HG02870 (cell line): ENCODE measurements at regions not wholly inside any gene's neighbourhood (a gene's known extent, or its start where the extent isn't known, plus 50 kb on each side); places are given as distances from the start of the nearest gene placed in this dataset.

Experiments used
- ATAC-seq: cut with Tn5 transposase; IDR thresholded peaks from one replicate; pipeline ENCODE4 v1.9.1; 2021; ENCODE audit warnings: mild to moderate bottlenecking, moderate library complexity; ENCODE audit not compliant: unreplicated experiment

DNA sequence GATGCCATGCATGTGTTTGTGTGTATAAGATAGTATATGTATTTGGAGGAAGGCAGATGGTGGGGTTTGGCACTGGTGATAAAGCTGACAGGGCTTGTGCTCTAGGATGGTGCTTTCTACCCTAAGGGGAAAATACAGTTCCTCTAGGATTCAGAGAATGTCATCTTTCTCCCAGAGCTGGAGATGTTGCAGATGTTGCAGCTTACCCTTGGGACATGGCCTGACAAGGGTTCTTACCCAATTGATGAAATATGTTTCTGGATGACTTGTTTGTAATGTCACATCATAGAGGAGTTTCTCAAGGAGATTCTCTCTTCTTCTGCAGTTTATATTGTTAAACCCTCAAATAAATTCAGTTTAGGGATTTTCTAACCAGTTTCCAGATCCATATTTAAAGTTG lies 52.5 kb upstream of the PITX2 start:
- ATAC-seq = no peak

DNA sequence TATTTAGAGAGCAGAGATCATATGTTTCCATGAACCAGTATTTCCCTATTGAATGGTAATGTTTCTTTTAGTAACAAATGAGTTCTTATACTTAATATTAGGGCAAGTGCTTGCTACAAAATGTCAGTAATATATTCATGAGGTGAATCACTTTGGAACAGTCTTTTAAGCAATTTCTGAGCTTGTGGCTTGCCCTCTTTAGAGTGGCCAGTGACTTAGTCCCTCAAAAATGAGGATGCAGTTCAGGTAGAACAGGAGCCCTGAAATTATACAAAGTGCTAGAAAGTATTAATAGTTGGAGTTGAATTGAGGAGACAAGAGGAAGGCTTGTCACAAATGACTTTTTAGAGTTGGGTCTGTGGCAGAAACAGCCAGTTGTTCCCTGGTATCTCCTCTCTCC lies 53.4 kb upstream of the PITX2 start:
- no peak for ATAC-seq

DNA sequence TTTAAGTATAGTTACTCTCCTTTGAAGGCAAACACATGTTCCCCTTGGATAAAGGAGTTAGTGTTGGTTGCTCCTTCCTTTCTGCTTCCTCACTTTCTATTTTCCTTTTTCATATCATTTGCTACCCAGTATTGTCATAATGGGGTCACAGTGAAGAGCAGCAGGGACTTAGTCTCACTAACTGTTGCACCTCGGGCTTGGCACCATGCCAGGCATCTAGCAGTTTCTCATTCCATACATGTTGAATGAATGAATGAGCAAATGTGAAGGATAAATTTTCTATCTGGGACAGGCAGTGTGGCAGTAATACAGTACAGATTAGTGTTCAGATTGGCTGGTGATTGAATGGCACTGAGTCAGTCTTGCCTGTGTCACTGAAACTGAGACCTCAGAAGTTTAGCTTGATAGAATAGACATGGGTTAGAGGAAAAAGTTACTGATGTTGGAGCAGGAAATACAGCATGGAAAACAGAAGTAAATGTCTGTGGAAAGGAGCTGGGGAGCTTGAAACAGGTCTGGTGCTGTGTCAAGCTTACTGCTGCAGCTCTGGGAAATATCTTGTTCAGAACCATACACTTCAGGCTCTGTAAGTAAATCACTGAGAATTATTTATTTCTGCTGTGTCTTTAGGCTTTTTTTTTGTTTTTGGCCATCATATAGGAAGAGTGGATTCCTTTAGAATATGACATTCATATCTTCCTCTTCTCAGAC lies 55.8 kb upstream of the PITX2 start:
- ATAC-seq = no peak

DNA sequence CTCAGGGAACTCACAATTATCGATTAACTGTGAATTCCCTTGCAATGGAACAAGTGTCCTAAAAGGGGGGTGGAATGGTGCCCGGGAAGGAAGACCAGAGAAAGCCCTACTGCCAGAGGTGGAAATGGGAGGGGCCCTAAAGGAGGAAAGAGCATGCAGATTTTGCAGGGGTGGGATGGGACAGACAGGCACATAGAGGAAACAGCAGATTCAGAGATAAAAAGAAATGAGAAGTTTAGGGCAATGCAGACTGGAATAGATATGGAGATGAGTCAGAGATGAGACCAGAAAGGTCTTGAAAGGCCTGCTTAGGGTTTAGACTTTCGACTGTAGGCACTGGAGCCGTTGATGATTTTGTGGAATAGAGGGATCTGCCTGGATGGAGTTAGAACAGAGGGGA lies 57.4 kb upstream of the PITX2 start:
- no peak for ATAC-seq

DNA sequence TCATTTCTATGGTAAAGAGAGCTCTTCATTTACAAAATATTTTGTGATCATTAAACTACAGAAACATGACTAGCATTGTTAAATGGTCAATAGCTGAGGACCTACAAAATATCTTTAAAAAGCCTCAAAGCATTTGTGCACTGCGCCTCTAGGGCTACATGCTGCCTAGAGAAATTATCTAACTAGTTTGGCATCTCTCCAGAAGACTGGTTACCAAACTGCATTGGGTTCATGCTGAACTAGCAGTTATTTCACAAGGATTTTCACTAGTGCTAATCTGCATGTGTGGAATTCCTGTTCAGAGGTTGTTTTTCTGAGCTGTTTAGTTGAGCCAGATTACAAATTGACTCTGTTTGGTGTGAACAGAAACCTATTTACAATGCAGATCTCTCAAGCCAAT lies 58.5 kb upstream of the PITX2 start:
- no peak for ATAC-seq

DNA sequence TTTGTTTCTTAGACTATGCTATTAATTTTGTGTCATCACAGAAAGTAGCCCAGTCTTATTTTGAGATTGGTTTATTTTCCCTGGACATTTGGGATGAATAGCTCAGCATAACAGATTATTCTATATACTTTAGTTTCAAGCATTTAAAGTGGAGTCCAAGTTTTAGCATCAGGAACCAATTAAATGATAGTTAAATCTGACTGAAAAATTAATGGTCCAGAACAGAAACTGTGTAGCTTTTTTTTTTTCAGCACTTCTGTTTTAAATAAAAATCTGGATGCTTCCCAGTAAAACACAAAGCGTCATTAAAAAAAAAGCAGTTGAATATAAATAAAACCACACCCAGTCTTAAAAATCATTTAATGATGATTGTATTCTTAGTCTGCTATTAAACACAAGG lies 59.4 kb upstream of the PITX2 start:
- no peak for ATAC-seq

DNA sequence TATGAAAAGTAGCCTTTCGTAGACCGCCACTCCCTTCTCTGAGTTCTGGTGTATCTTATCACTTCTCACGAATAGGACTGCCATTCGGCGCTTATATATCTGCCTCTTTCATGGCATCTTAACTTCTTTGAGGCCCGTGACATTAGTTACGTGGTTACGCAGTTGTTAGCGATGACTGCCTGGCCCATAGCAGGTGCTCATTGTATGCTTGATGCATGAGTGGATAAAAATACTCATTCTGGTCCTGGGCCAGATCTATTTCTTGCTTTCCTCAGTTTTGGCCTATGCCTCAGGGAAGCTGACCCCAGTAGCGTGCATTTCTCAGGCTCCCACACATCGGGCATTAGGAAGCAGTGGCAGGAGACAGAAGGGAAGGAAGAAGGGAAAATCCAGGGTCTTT lies 60.7 kb upstream of the PITX2 start:
- no peak for ATAC-seq

DNA sequence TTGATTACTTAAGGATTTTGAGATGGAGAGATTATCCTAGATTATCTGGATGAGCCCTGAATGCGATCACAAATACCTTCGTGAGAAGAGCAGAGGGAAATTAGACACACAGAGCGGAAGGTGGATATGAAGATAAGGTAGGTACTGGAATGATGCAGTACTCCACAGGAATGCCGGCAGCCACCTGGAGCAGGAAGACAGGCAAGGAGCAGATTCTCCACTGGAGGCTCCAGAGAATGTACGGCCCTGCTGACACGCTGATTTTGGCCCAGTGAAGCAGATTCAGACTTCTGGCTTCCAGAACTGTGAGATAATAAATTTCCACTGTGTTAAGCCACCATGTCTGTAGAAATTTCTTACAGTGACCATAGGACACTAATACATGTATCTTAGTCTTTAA lies 79.4 kb upstream of the PITX2 start:
- ATAC-seq = no peak

DNA sequence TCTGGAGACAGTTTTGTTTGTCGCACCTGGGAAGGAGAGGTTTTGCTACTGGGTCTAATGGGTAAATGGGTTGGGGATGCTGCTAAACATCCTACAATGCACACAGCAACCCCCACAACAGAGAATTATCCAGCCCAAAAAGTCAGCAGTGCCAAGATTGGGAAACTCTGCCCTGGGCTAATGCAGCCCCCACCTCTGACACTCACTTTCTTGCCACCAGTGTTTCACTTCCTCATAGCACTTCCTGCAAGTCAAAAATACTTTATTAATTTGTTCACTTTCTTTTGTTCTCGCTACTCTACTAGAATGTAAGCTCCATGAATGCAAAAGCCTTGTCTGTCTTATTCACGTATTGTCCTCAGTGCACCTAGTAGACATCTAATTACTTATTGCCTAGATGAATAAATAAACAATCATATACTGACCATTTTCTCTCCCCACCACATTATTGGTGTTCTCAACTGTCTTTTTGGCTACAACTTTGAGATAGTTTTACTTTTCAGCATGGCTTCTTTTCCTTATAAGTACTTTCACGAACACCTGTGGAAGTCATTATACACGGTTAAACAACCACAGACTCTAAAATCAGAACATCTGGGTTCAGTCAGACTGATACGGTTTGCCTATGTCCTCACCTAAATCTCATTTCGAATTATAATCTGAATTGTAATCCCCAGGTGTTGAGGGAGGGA lies 82.0 kb upstream of the PITX2 start:
- peak; percentile 65 for ATAC-seq

DNA sequence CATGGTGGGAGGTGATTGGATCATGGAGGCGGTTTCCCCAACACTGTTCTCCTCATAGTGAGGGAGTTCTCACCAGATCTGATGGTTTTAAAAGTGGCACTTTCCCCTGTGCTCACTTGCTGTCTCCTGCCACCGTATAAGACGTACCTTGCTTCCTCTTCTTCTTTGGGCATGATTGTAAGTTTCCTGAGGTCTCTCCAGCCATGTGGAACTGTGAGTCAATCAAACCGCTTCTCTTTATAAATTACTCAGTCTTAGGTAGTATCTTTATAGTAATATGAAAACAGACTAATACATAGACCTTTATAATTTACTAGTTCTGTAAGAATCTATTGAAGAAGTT lies 82.5 kb upstream of the PITX2 start:
- no peak for ATAC-seq

DNA sequence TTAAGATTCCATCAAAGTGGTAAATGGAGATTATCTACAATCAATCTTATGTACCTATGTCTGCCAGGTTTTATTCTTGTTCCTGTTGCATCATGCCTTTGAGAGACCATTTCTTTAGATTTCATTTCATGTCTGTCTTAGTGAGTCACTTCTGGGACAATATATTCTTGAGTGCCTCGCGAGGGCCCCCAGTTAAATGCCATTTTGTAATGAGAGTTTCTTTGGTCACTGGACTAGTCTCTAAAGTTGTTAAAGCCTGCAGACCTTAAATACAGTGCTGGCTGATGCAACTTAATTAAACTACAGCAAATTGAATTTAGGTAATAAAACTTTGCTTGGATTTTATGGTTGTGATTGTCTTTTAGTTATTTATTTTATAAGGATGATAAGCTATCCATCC lies 87.2 kb upstream of the PITX2 start:
- no peak for ATAC-seq

DNA sequence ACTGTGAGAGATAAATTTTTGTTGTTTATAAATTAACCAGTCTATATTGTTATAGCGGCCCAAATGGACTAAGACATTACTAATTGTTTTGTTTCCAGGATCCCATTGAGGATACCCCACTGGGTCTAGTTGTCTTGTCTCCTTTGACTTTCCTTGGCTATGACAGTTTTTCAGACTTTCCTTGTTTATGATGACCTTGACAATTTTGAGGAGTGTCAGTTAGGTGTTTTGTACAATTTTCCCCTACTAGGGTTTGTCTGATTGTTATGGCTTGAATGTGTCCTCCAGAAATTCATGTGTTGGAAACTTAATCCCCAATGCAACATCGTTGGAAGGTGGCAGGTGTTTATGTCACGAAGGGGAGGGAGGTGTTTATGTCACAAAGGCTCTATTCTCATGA lies 89.6 kb upstream of the PITX2 start:
- ATAC-seq = no peak

DNA sequence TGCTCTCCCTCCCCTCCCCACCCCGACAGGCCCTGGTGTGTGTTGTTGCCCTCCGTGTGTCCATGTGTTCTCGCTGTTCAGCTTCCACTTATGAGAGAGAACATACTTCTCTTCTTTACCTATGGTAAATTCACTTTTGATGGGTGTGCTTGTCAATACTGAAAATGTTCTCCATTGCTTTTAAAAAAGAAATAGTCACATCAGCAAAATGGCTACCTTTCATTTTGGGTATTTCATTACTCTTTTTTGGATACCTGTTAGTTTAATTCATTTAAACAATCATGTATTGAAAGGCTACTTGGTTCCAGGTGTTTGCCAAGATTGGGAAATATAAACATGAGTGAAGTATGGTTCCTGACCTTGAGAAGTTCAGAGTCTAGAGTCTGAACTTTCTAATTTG lies 107.4 kb upstream of the PITX2 start:
- no peak for ATAC-seq

DNA sequence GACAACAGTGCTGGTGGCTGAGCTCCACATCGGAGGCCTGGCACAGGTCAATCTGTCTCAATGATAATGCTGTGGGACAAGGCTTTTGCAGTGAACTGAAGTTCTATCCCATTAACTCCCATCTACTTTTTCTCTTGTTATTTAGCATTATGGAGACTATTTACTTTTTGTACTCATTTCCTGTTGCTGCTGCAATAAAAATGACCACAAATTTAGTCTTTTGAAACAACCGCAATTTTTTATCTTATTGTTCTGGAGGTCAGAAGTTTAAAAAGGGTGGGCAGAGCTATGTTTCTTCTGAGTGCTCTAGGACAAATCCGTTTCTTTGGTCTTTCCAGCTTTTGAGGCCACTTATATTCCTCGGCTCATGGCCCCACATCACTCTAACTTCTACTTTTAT lies 111.0 kb upstream of the PITX2 start:
- ATAC-seq = no peak

DNA sequence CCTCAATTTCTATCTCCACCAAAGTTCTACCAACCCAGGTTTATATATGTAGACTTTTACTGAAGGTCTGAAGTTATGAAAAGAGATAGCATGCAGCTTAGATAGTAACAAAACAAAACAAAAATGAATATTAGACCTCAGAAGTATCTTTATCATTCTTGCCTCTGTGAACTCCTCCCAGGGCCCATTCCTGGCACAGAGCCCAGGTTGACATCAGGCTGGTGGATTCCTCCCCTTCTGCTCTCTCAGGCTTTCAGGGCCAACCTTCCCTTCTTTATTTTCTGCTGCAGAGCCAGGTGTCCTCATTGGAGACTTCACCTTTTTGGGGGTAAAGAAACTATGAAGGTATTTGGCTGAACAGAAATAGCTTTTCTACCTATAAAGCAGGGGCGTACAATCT lies 112.8 kb upstream of the PITX2 start:
- ATAC-seq = no peak

DNA sequence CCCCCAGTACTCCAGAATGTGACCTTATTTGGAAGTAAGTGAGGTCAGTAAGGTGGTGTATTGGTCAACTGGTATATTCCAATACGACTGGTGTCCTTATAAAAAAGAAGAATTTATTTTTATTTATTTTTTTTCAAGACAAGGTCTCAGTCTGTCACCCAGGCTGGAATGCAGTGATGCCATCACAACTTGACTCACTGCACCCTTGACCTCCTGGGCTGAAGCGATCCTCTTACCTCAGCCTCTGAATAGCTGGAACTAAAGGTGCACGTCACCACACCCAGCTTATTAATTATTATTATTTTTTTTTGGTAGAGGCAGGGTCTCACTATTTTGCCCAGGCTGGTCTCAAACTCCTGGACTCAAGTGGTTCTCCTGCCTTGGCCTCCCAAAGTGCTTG lies 115.1 kb upstream of the PITX2 start:
- ATAC-seq = no peak

DNA sequence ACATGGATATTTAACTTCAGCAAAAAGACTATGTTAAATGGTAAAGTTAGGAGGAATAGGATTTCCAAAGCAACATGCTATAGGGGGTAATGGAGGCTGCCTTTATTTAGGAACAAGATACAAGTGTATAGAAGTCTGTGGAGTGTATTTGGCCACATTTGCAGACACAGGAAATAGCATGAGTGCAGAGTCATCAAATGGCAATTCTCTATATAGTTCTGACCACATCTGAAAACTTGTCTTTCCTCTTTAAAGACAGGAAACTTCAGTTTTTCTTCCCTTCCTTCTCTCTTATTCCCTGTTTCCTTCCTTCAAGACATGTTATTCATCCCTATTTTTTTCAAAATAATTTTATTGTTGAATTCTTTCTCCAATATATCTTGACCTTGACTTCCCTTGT lies 119.3 kb upstream of the PITX2 start:
- ATAC-seq = no peak

DNA sequence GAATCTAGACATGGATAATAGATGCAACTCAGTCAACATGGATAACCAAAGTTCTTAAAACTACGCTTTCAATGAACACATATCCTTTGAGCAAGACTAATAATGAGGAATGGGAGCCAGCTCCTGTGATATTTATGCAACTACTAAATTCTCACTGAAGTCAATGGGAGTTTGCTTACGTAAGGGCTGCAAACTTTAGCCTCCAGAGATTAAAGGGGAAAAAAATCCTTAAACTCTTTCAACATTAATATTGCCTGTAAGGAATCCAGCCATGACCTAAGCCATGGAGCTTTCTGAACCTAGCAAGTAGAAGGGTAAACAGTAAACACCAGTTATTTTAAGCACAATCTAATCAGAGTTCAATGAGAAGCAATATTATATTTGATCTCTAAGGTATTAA lies 125.2 kb upstream of the PITX2 start:
- ATAC-seq = no peak

DNA sequence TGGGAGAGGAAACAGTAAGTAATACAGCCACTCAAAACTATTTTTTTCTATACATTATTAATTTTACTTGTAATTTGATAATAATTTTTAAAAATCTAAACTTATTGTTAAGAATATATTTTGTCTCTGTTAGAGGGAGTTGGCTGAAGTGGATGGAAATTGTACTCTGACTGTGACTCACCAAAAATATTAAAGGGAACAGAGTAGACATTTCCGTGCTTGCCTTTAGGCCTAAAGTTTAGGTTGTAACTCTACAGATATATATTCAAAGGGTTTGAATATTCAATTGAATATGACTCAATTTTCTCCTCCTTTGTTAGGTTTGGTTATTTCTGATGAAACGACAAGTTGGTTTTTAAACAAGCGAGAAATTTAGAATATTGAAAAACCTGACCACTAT lies 128.3 kb upstream of the PITX2 start:
- no peak for ATAC-seq

DNA sequence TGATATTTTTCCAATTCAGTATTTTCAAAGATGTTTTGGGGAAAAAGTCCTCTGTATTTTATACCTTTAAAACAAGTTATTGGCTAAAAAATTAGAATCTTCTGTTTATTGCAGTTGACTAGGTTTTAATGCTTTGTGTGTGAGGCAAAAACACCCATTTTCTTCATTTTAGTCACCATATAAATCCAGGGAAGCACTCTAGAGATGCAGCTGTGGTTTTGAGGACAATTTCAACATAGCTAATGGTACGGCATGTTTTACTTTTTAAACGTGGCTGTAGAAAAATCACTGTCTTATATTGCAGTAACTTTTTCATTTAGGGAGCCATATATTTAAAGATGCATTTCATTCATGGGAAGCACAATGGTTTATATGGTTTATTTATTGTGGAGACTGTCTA lies 129.1 kb upstream of the PITX2 start:
- no peak for ATAC-seq

DNA sequence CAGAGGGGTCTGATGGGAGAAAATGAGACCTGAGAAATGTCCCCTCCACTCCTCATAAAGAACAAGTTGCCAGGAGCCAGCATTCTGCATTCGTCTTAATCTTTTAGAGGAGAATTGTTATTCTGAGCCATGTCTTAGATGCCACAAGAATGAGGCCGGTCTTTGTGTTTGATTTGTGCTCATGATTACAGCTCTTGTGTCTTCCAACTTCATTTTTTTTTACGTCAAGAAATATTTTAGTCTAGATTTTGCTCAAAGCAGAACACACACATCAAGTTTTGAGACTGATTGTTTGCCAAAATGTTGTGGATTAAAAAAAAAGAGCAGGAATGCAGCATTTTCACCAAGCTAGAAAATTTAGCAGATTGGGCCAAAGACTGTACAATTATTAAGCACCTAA lies 130.6 kb upstream of the PITX2 start:
- no peak for ATAC-seq

DNA sequence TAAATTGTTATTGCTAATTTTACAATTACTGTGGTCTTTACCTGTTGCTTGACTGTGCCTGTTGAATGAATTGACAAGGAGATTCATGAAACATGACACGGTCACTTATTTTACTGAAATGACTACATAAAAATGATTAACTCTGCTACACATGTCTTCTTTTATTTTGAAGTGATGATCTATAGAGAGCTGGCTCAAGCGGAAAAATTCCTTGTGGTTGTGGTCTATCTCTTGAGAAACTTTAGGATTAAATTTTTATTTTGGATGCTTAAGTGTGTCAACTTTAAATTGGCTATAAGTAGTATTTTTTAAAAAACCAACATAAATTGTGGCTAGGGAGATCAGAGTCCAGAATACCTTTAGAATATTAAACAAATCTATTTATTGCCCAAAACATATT lies 131.8 kb upstream of the PITX2 start:
- no peak for ATAC-seq

DNA sequence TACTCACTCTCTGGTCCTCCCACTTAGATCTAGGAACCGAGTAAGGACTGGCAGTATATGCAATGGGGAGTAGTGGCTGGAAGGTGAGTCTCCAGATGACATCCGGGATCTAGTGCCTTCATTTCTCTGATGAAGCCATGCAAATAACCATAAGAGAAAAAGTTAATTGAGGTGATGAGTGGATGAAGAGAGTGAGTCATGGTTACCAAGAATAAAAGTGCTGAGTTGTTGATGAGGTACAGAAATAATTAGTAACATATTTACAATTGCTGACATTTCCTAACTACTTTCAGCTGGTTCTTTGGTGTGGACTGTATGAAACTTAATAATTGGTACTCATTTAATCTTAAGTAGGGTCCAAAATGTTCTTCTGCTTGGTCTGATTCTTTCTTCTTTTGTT lies 146.7 kb upstream of the PITX2 start:
- ATAC-seq = no peak
